Ovary (tissue), 7 donors: ENCODE measurements at regions not wholly inside any gene's neighbourhood (a gene's known extent, or its start where the extent isn't known, plus 50 kb on each side); places are given as distances from the start of the nearest gene placed in this dataset.

Source experiments
- DNase-seq, 5 donors: peaks; one replicate each; pipeline ENCODE4 v3.0.0-alpha.2; 2019 to 2020
- H3K27ac ChIP-seq, 2 donors: fragments of 200-600 bp; one replicate each; pipeline versions ENCODE4 v1.5.1 to v1.8.0; 2019 to 2022
- H3K27me3 ChIP-seq: fragments of 200-600 bp; one replicate; pipeline ENCODE4 v1.8.0; 2022
- H3K36me3 ChIP-seq: fragments of 200-600 bp; sonication (generic); one replicate; pipeline ENCODE4 v1.5.1; 2019
- H3K4me1 ChIP-seq: one replicate; pipeline ENCODE4 v1.8.1; 2013; ENCODE audit warnings: mild to moderate bottlenecking, moderate library complexity; ENCODE audit not compliant: insufficient read depth
- H3K4me3 ChIP-seq: fragments of 200-600 bp; sonication (generic); one replicate; pipeline ENCODE4 v1.5.1; 2017
- H3K9me3 ChIP-seq, 2 donors: fragments of 200-600 bp in 1 of 2; sonication (generic) in 1 of 2; one replicate each; pipeline versions ENCODE4 v1.5.1 to v1.8.1; 2013 to 2019; ENCODE audit warnings: mild to moderate bottlenecking in 1 of 2, moderate library complexity in 1 of 2
- EP300 ChIP-seq: sonication (generic); formaldehyde crosslinking; IDR thresholded peaks from one replicate; pipeline ENCODE4 v1.6.1; 2017; ENCODE audit warnings: antibody characterized with exemption
- POLR2A ChIP-seq: fragments of 450-650 bp; IDR thresholded peaks from one replicate; pipeline ENCODE4 v1.6.1; 2017; ENCODE audit warnings: antibody characterized with exemption, mild to moderate bottlenecking, moderate library complexity
- whole genome bisulfite sequencing, 3 donors: extraction: QIAGEN DNeasy Blood & Tissue Kit in 1 of 3; methylation state at CpG; one replicate each; pipeline versions ENCODE4 v1.1.5 to v1.1.7; 2013 to 2017; 5-methylcytosine and 5-hydroxymethylcytosine counted together
- intact Hi-C, 4 donors: fragments of 100-400 bp; cut with DNase I; formaldehyde crosslinking; loops; one replicate each; pipeline versions ENCODE4 v1.11.0 to v1.15.1; 2022 to 2023
- TF ChIP-seq, protein P1 (sequence below), 3 donors: fragments of 450-650 bp in 2 of 3; fragments of 200-600 bp in 1 of 3; IDR thresholded peaks; one replicate each; pipeline versions ENCODE4 v1.5.1 to v1.8.0; 2016 to 2022; ENCODE audit warnings: antibody characterized with exemption in 3 of 3, mild to moderate bottlenecking in 1 of 3
- donor health status: DM: no; HTN: no; CAD: no; lungs with moderate emphysema.
- donor health status: DM: no; HTN: no; CAD: no.
- donor health status: Bipolar disorder and iron deficiency.
- donor health status: DM: no; HTN: no; CAD: no.
- donor health status: DM: yes; HTN: yes; CAD: no.

DNA sequence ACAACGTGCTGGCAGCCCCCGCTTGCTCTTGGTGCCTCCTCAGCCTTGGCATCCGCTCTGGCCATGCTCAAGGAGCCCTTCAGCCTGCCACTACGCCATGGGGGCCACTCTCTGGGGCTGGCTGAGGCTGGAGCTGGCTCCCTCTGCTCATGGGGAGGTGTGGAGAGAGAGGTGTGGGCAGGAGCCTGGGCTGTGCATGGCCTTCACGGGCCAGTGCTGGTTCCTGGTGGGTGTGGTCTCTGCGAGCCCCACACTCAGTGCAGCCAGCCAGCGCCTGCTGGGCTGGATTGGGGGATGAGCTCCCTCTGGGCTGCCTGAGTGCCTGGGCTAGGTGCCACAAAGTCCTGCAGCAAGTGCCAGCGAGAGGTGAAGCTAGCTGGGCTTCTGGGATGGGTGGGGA lies 1289.1 kb downstream of the OLFM4 start:
- no peaks in the 10 kb centered on the region for H3K9me3 ChIP-seq
- no peak for DNase-seq

DNA sequence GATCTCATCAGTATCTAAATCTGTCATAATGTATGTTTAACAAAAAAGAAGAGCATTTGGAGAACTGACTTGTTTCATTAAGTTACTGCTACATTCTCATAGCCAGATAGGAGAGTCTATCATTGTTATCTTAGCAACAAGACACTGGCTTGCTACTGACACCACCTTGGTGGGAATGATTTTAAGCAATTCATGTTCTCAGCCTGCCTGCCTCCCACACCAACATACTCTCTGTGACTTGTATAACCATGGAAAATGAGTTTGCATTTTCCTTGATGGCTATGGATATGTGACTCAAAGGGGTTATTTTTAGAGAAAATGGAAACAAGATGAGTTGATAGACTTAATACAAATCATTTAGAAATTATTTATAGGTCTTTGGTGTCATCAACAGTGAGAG lies 1308.9 kb downstream of the OLFM4 start:
- Histone ChIP-seq H3K9me3 (no peaks in the 10 kb centered on the region), H3K27me3 (no peaks in the 10 kb centered on the region), H3K27ac (no peak overlapping the region), H3K4me1 (no peaks in the 10 kb centered on the region), H3K4me3 (no peak overlapping the region), H3K36me3 (no peaks in the 10 kb centered on the region)
- intact Hi-C loops: no loop called here
- DNase-seq: no peak
- TF ChIP-seq EP300 (no peak), POLR2A (no peak)
- TF ChIP-seq, protein P1, sequence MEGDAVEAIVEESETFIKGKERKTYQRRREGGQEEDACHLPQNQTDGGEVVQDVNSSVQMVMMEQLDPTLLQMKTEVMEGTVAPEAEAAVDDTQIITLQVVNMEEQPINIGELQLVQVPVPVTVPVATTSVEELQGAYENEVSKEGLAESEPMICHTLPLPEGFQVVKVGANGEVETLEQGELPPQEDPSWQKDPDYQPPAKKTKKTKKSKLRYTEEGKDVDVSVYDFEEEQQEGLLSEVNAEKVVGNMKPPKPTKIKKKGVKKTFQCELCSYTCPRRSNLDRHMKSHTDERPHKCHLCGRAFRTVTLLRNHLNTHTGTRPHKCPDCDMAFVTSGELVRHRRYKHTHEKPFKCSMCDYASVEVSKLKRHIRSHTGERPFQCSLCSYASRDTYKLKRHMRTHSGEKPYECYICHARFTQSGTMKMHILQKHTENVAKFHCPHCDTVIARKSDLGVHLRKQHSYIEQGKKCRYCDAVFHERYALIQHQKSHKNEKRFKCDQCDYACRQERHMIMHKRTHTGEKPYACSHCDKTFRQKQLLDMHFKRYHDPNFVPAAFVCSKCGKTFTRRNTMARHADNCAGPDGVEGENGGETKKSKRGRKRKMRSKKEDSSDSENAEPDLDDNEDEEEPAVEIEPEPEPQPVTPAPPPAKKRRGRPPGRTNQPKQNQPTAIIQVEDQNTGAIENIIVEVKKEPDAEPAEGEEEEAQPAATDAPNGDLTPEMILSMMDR (IDR thresholded peaks at IDR 0.05): no peak

More for the DNA sequence above, 1289.1 kb downstream of the OLFM4 start:
- Histone ChIP-seq H3K36me3 (no peaks in the 10 kb centered on the region), H3K27ac (no peak overlapping the region), H3K4me1 (no peaks in the 10 kb centered on the region), H3K27me3 (no peaks in the 10 kb centered on the region), H3K4me3 (no peak overlapping the region)
- TF ChIP-seq, protein P1 (IDR thresholded peaks at IDR 0.05): no peak
- TF ChIP-seq EP300: no peak
- TF ChIP-seq POLR2A: no peak
- 58 to 70% (median 59%) methylated on average over 7 to 8 of the region's 8 CpGs for WGBS, 3 donors
- intact Hi-C loops: no loop called here

- no peaks in the 10 kb centered on the region for H3K36me3 ChIP-seq
- H3K9me3 ChIP-seq: no peaks in the 10 kb centered on the region
- no peaks in the 10 kb centered on the region for H3K27me3 ChIP-seq
- H3K27ac ChIP-seq: no peak overlapping the region
- 69 to 84% (median 83%) methylated on average over 2 of the region's 2 CpGs for WGBS, 3 donors
- intact Hi-C loops: no loop called here
- no peaks in the 10 kb centered on the region for H3K4me1 ChIP-seq
- TF ChIP-seq EP300: no peak
- TF ChIP-seq POLR2A: no peak
- TF ChIP-seq, protein P1 (IDR thresholded peaks at IDR 0.05): no peak
- no peak overlapping the region for H3K4me3 ChIP-seq
- DNase-seq: no peak
These were observed 1318.9 kb downstream of the OLFM4 start for GRCh38 chr13:54347531-54347930.

GRCh38 chr13:54356209-54356608 lies 1327.6 kb downstream of the OLFM4 start:
- Histone ChIP-seq H3K27ac (no peak overlapping the region), H3K4me1 (no peaks in the 10 kb centered on the region), H3K36me3 (no peaks in the 10 kb centered on the region), H3K4me3 (no peak overlapping the region), H3K9me3 (no peaks in the 10 kb centered on the region), H3K27me3 (no peaks in the 10 kb centered on the region)
- TF ChIP-seq EP300 (no peak), POLR2A (no peak)
- TF ChIP-seq, protein P1 (IDR thresholded peaks at IDR 0.05): no peak
- no peak for DNase-seq
- intact Hi-C loops: no loop called here

DNA sequence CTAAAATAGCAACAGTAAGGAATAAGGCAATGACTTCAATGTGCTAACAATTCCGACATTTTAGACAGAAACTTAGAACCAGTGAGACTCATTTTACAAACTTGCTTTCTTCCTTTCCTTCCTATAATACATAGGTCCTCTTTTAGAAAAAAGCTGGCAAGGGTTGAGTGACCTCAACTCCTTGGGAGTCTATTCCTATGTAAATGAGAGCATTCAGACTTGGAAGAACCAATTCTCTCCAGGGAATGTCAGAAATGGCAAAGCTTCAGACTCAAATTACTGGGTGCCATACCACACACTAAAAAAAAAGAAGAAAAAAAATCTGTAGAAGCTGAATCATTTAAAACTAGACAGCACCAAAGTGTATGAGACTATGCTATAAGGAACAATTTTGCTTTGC lies 1328.2 kb downstream of the OLFM4 start:
- H3K27ac ChIP-seq: no peak overlapping the region
- intact Hi-C loops: no loop called here
- H3K27me3 ChIP-seq: no peaks in the 10 kb centered on the region
- H3K4me3 ChIP-seq: no peak overlapping the region
- 71 to 84% (median 80%) methylated on average over 1 of the region's 1 CpG for WGBS, 3 donors
- no peaks in the 10 kb centered on the region for H3K36me3 ChIP-seq
- no peak for DNase-seq
- TF ChIP-seq POLR2A (no peak), EP300 (no peak)
- TF ChIP-seq, protein P1 (IDR thresholded peaks at IDR 0.05): no peak
- H3K9me3 ChIP-seq: no peaks in the 10 kb centered on the region
- no peaks in the 10 kb centered on the region for H3K4me1 ChIP-seq
